Activated CD8-positive, alpha-beta memory T cell treated with anti-CD3 and anti-CD28 coated beads for 4 hours (primary cell): ENCODE measurements at regions not wholly inside any gene's neighbourhood (a gene's known extent, or its start where the extent isn't known, plus 50 kb on each side); places are given as distances from the start of the nearest gene placed in this dataset.
"Not testable (repeated sequence)": the region's sequence is repeated elsewhere in the genome, so short reads cannot be mapped to it uniquely, and the experiment has no call there.

ENCODE experiments used
- DNase-seq, 2 donors: peaks; one replicate each; pipeline ENCODE4 v3.0.0-alpha.2; 2020; ENCODE audit warnings: low read depth in 2 of 2

- DNase-seq = no peak
Observed at GRCh38 chr5:157947156-157947555, 88.2 kb upstream of the CLINT1 start.

GRCh38 chr5:157945822-157946221 lies 86.9 kb upstream of the CLINT1 start:
- not testable (repeated sequence) for DNase-seq

DNA sequence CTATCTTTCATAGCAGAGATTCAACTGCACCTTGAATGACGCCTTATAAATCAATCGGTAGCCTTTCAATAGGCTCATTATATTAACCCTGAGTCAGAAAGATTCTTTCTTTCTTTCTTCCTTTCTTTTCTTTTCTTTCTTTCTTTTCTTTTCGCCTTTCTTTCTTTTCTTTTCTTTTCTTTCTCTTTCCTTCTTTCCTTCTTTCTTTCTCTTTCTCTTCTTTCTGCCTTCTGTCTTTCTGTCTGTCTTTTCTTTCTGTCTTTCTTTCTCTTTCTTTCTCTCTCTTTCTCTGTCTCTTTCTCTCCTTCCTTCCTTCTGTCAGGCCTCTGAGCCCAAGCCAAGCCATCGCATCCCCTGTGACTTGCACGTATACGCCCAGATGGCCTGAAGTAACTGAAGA lies 86.0 kb upstream of the CLINT1 start:
- DNase-seq = no peak

DNA sequence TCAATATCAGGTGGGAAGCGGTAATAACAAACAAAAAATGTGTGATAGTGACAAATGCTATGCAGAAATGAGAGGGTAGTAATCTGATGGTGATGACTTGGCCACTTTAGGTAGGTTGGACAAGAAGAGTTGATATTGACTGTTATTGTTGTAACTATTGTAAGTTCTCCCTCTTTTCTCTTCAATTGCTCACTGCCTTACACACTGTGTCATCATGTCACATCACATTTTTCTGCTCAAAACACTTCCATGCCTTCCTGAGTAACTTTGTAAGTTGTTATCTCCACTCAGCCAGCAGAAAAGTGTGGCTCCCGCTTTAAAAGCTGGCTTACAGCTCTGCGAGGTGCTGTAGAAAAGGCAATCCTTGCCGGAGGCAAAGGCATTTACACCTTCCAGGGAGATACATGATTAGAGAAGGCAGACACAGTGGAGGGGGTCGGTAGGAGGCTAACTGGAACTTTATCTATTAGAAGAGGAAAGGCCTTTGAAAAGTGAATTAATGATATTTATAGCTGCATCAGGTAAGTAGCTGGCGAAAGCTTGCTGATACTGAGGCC lies 85.2 kb upstream of the CLINT1 start:
- no peak for DNase-seq

GRCh38 chr5:157942595-157942994 lies 83.7 kb upstream of the CLINT1 start:
- no peak for DNase-seq

DNA sequence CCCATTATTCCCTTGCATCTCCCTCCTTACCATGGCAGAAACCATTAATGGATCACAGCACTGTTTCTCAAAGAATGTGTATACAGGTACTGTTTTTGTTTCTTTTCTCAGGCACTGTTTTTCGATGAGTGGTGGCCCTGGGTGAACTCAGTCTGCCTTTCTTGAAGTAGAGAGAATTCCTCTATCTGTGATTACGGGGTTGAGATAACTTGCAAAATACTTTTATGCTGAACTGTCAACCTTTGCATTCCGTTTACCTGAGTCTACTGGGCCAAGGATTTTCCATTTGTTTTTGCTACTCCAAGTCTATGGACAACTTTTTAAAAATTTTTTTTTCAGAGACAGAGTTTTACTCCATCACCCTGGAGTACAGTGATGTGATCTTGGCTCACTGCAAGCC lies 82.7 kb upstream of the CLINT1 start:
- no peak for DNase-seq

- DNase-seq = not testable (repeated sequence)
Observed at GRCh38 chr5:157938101-157938500, 79.2 kb upstream of the CLINT1 start.

DNA sequence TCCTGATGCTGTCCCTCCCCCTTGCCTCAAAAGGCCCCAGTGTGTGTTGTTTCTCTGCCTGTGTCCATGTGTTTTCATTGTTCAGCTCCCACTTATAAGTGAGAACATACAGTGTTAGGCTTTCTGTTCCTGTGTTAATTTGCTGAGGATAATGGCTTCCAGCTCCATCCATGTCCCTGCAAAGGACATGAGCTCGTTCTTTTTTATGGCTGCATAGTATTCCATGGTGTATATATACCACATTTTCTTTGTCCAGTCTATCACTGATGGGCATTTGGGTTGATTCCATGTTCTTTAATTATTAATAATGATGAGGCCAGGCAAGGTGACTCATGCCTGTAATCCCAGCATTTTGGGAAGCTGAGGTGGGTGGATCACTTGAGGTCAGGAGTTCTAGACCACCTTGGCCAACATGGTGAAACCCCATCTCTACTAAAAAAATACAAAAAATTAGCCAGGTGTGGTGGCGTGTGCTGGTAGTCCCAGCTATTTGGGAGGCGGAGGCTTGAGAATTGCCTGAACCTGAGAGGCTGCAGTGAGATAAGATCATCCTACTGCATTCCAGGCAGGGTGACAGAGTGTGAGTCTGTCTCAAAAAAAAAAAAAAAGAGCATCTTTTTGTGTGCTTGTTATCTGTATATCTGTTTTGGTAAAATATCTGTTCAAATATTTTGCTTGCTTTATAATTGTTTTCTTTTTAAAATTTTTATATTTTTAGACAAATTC lies 78.0 kb upstream of the CLINT1 start:
- not testable (repeated sequence) for DNase-seq

DNA sequence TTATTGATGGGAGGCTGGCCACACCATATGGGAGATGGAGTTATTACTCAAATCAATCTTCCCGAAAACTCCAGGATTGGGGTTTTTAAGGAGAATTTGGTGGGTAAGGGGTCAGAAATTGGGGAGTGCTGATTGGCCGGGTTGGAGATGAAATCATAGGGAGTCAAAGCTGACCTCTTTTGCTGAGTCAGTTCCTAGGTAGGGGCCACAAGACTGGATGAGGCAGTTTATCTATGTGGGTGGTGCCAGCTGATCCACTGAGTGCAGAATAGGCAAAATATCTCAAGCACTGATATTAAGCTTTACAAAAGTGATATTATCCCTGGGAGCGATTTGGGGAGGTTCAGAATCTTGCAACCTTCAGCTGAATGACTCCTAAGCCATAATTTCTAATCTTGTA lies 75.7 kb upstream of the CLINT1 start:
- DNase-seq = no peak

DNA sequence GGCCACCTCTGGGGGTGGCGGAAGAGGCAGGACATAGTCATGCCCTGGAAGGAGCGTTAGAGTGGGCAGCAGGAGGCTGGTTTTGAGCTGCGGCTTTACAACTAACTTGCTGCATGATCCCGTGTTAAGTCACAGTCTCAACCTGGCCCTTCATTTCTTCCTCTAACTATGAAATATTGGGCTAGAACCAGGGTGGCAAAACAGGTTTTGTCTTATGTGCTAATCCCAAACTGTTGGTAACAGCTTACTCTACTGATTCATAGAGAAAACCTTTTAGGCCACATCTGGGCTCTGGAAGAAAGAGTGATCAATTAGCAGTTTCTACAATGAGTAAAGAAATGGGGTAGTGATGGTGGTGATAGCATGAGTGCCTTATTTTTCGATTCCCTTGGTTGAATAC lies 74.1 kb upstream of the CLINT1 start:
- no peak for DNase-seq

- no peak for DNase-seq
Observed at GRCh38 chr5:157930710-157931109, 71.8 kb upstream of the CLINT1 start.

DNA sequence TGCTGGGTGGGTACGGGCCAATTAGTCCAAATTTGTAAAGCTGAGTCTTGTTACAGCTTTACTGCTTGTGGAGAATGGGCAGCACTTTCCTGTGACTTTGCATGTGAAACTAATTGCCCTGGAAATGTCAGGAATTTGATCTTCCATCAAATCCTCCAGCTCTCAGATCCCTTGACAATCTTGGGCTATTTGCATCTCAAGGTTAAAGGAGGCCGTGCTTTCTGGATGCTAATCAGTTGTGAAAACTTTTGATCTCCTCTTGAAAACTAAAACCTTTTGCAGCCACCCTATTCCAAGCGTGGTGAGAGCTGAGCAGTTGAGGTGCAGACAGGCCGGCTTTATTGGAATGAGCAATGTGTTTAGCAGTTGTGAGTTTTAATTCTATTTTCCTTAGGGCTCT lies 68.0 kb upstream of the CLINT1 start:
- DNase-seq = no peak

DNA sequence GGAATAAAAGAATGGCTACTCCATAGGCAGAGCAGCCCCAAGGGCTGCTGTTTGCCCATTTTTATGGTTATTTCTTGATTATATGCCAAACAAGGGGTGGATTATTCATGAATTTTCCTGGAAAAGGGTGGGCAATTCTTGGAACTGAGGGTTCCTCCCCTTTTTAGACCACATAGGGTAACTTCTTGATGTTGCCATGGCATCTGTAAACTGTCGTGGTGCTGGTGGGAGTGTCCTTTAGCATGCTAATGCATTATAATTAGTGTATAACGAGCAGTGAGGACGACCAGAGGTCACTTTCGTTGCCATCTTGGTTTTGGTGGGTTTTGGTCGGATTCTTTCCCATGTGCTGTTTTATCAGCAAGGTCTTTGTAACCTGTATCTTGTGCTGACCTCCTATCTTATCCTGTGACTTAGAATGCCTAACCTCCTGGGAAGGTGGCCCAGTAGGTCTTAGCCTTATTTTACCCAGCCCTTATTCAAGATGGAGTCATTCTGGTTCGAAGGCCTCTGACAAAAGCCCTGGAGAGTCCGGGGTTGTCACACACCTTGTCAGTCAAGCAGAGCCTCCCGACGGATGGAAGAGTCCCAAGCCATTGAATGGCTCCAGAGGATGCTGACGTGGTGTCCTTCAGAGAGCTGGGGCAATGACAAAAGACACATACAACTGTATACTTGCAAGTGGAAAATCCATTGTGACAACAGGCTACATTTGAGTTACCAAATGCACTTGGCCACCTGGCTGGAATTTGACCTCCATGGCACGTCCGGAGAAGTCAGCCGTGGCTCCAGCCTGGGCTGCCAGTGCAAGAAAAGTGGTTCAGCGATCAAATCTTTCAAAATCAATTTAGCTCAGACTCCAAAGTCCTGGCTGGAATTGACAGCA lies 67.1 kb upstream of the CLINT1 start:
- no peak for DNase-seq

DNA sequence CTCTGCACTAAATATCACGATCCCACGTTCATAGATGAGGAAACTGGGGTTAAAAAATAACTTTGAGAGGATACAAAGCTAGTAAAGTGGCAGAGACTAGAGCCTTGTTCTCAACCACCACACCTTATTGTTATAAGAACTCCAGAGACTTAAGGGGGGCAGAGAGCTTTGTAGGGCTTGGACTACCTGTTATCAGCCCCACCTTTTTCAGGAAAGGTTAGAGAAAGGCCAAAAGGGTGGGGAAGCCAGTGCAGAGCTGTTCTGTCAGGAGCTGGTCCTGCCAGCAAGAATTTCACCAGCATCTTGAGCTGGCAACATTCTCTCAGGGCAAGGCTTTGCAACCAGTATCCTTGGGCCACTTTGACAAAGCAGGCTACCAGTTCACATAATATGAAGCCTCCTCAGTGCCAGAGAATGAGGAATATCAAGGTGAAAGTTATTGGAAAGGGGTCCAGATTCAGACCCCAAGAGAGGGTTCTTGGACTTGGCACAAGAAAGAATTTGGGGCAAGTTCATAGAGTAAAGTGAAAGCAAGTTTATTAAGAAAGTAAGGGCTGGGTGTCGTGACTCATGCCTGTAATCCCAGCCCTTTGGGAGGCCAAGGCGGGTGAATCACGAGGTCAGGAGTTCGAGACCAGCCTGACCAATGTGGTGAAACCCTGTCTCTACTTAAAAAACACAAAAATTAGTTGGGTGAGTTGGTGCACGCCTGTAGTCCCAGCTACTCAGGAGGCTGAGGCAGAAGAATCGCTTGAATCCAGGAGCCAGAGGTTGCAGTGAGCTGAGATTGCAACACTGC lies 66.2 kb upstream of the CLINT1 start:
- no peak for DNase-seq

GRCh38 chr5:157924490-157924889 lies 65.5 kb upstream of the CLINT1 start:
- DNase-seq = no peak

- no peak for DNase-seq
Observed at GRCh38 chr5:157923765-157924164, 64.8 kb upstream of the CLINT1 start.

- no peak for DNase-seq
Observed at GRCh38 chr5:157922026-157922425, 63.1 kb upstream of the CLINT1 start.

GRCh38 chr5:157920828-157921170 lies 61.9 kb upstream of the CLINT1 start:
- no peak for DNase-seq

DNA sequence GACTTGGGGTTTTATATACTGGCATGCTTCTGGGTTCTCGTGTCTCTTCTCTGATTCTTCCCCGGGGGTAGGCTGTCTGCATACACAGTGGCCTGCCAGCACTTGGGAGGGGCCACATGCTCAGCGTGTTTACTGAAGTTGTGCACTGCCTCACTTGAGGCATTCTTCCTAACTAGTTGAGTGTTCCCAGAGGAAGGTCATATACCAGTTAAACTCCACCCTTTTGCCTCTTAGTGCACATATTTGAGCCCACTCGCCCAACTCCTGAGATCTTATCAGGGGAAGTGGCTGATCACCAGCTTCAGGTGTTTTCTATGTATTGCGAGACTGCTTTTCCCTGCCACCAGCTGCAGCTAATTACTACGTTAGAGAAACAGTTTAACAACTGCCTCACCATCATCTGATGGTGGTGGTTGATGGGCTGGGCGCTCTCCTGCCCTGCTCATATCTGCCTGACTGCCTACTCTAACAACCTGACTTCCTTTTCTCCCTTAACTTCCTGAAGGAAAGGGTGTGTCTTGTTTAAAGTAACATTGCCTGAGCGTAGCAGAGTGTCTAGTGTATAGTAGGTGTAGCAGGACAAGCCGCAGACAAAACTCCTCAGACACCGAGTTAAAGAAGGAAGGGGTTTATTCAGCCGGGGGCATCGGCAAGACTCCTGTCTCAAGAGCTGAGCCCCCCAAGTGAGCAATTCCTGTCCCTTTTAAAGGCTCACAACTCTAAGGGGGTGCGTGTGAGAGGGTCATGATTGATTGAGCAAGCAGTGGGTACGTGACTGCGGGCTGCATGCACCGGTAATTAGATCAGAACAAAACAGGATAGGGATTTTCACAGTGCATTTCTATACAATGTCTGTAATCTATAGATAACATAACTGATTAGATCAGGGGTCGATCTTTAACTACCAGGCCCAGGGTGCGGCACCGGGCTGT lies 60.1 kb upstream of the CLINT1 start:
- no peak for DNase-seq

GRCh38 chr5:157917899-157918809 lies 59.2 kb upstream of the CLINT1 start:
- DNase-seq = peak in 1 of 2 donors; percentile 13
